Activated B cell treated with CpG ODN at 0.5 μM for 24 hours (primary cell): ENCODE measurements at regions not wholly inside any gene's neighbourhood (a gene's known extent, or its start where the extent isn't known, plus 50 kb on each side); places are given as distances from the start of the nearest gene placed in this dataset.
"Not testable (repeated sequence)": the region's sequence is repeated elsewhere in the genome, so short reads cannot be mapped to it uniquely, and the experiment has no call there.

Experiments
- ATAC-seq: fragments of 200-7000 bp; cut with Tn5 transposase; one replicate; pipeline ENCODE4 v1.10.0; 2021; ENCODE audit warnings: low read depth, mild to moderate bottlenecking, moderate library complexity
- CTCF ChIA-PET: fragments of 350-600 bp; sonication (Branson Sonifier 250); formaldehyde crosslinking; loops from one replicate; lab custom pipeline; 2021; ENCODE audit warnings: antibody characterized with exemption; lab: Charles Lee
- POLR2A ChIA-PET: fragments of 350-600 bp; sonication (Branson Sonifier 250); formaldehyde crosslinking; loops from one replicate; lab custom pipeline; 2021; ENCODE audit warnings: antibody characterized with exemption; lab: Charles Lee
- DNase-seq: peaks from one replicate; pipeline ENCODE4 v3.0.0; 2022
- H3K27ac Mint-ChIP-seq: one replicate; pipeline ENCODE4 v1.8.0; 2020; ENCODE audit warnings: mixed read lengths
- H3K27me3 Mint-ChIP-seq: one replicate; pipeline ENCODE4 v1.8.0; 2021; ENCODE audit warnings: mixed read lengths
- H3K36me3 Mint-ChIP-seq: one replicate; pipeline ENCODE4 v1.8.0; 2021; ENCODE audit warnings: low read depth, mixed read lengths
- H3K4me1 Mint-ChIP-seq: one replicate; pipeline ENCODE4 v1.8.0; 2021; ENCODE audit warnings: mixed read lengths
- H3K4me3 Mint-ChIP-seq: one replicate; pipeline ENCODE4 v1.8.0; 2020; ENCODE audit warnings: mild to moderate bottlenecking, mixed read lengths
- H3K9me3 Mint-ChIP-seq: one replicate; pipeline ENCODE4 v1.8.0; 2020; ENCODE audit warnings: mixed read lengths
- intact Hi-C: fragments of 100-400 bp; cut with micrococcal nuclease; formaldehyde crosslinking; loops from one replicate; pipeline ENCODE4 v1.15.1; 2024
- TF ChIP-seq, protein P1 (sequence below): fragments of 200-600 bp; IDR thresholded peaks from one replicate; pipeline ENCODE4 v1.8.0; 2022; ENCODE audit warnings: antibody characterized with exemption, mild to moderate bottlenecking

DNA sequence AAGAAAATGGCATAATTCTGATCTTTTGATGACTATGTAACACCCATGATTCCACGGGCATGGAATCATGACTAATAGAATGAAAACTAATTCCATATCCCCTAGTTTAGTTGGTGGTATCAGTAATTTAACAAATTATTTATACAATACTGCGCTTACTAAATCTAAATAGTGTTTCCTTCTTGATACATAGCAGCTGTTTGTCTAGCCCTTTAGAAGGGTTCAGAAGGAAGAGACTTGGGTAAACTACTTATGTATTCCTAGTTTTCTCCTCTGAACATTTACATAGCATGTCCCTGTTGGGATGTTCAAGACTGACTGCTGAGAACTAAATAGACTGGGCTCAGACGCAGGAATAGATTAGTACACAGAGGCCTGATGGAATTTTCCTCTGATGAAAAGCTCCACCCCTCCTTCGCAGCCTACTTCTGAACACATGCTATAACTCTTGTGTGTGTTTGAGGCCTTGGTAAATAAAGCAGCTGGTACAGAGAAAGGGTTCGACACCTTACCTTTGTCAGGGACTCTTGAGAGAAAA lies 330.6 kb upstream of the LMCD1 start:
- POLR2A ChIA-PET, result no interaction called here
- CTCF ChIA-PET, result no interaction called here
- Mint-ChIP-seq H3K9me3 (no peaks in the 10 kb centered on the region), H3K4me1 (no peaks in the 10 kb centered on the region), H3K4me3 (no peak overlapping the region), H3K36me3 (no peaks in the 10 kb centered on the region), H3K27ac (no peak overlapping the region), H3K27me3 (no peaks in the 10 kb centered on the region)
- intact Hi-C loops, result no loop called here
- TF ChIP-seq, protein P1, sequence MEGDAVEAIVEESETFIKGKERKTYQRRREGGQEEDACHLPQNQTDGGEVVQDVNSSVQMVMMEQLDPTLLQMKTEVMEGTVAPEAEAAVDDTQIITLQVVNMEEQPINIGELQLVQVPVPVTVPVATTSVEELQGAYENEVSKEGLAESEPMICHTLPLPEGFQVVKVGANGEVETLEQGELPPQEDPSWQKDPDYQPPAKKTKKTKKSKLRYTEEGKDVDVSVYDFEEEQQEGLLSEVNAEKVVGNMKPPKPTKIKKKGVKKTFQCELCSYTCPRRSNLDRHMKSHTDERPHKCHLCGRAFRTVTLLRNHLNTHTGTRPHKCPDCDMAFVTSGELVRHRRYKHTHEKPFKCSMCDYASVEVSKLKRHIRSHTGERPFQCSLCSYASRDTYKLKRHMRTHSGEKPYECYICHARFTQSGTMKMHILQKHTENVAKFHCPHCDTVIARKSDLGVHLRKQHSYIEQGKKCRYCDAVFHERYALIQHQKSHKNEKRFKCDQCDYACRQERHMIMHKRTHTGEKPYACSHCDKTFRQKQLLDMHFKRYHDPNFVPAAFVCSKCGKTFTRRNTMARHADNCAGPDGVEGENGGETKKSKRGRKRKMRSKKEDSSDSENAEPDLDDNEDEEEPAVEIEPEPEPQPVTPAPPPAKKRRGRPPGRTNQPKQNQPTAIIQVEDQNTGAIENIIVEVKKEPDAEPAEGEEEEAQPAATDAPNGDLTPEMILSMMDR, result no peak
- no peak for ATAC-seq
- DNase-seq, result no peak

DNA sequence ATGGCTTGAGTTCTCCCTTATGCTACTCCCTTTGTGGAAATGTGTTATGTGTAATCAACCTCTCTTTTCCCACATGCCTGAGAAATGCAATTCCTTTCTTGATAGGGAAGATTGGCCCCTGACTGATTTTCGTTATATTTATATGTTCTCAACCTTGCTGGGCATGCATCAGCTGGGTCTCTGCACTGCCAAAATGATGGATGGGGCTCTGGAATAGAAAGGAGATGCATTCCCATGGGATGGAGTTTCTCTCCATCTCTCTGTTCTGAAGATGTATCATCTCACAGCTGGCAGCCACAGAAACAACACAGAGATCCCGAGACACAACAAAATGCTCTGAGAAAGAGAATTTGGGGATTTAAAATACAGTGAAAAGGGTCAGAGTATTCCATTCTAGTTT lies 327.7 kb upstream of the LMCD1 start:
- DNase-seq (no peak), ATAC-seq (no peak)
- intact Hi-C loops, result no loop called here
- no peaks in the 10 kb centered on the region for H3K4me1 Mint-ChIP-seq
- no peaks in the 10 kb centered on the region for H3K27me3 Mint-ChIP-seq
- CTCF ChIA-PET, result no interaction called here
- H3K4me3 Mint-ChIP-seq, result no peak overlapping the region
- H3K9me3 Mint-ChIP-seq, result no peaks in the 10 kb centered on the region
- H3K27ac Mint-ChIP-seq, result no peak overlapping the region
- TF ChIP-seq, protein P1, result no peak
- POLR2A ChIA-PET, result no interaction called here
- no peaks in the 10 kb centered on the region for H3K36me3 Mint-ChIP-seq

DNA sequence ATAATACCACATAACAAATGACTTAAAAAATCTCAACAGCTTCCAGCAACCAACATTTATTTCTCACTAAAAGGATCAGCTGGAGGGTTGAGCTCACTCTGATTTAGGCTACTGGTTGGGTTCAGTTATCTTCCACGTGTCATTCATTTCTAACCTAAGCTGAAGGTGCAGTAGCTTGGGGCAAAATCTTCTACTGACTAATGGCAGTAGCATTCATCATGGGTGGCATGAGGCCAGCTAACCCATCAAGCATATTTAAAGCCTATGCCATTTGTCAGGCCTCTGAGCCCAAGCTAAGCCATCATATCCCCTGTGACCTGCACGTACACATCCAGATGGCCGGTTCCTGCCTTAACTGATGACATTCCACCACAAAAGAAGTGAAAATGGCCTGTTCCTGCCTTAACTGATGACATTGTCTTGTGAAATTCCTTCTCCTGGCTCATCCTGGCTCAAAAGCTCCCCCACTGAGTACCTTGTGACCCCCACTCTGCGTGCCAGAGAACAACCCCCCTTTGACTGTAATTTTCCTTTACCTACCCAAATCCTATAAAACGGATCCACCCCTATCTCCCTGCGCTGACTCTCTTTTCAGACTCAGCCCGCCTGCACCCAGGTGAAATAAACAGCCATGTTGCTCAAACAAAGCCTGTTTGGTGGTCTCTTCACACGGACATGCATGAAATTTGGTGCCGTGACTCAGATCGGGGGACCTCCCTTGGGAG lies 324.7 kb upstream of the LMCD1 start:
- H3K27me3 Mint-ChIP-seq, H3K27ac Mint-ChIP-seq, H3K4me3 Mint-ChIP-seq, CTCF ChIA-PET, H3K4me1 Mint-ChIP-seq, ATAC-seq, POLR2A ChIA-PET, DNase-seq, H3K36me3 Mint-ChIP-seq, intact Hi-C loops, H3K9me3 Mint-ChIP-seq: not testable (repeated sequence)

DNA sequence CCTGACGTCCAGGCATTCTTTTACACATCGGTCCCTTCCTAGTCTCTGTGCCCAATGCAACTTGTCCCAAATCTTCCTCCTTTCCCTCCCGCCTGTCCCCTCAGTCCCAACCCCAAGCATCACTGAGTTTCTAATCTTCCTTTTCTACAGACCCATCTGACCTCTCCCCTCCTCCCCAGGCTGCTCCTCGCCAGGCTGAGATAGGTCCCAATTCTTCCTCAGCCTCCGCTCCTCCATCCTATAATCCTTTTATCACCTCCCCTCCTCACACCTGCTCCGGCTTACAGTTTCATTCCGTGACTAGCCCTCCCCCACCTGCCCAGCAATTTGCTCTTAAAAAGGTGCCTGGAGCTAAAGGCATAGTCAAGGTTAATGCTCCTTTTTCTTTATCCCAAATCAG lies 323.1 kb upstream of the LMCD1 start:
- H3K27ac Mint-ChIP-seq, ATAC-seq, intact Hi-C loops: not testable (repeated sequence)

DNA sequence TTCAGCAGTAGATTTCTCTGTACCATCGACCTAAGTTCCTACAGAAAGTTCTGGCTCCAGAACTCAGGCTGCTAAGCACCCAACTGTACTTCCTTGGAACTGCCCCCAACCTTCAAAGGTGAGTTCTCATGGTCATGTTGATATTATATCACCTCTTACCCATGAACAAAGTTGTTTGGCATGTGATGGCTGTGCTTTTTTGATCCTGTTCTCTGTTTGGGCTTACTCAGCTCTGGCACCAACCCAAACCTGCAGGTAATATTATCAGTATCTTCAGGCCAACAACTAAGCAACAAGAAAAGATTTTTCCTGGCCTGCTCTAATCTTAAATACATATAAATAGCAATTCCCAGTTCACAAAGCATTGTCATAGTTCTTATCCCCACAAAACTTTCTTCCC lies 318.7 kb upstream of the LMCD1 start:
- no peaks in the 10 kb centered on the region for H3K36me3 Mint-ChIP-seq
- intact Hi-C loops, result no loop called here
- H3K27ac Mint-ChIP-seq, result no peak overlapping the region

More for the DNA sequence above, 323.1 kb upstream of the LMCD1 start:
- H3K27me3 Mint-ChIP-seq, DNase-seq, H3K4me3 Mint-ChIP-seq, CTCF ChIA-PET, H3K36me3 Mint-ChIP-seq, POLR2A ChIA-PET, H3K9me3 Mint-ChIP-seq, H3K4me1 Mint-ChIP-seq: not testable (repeated sequence)

DNA sequence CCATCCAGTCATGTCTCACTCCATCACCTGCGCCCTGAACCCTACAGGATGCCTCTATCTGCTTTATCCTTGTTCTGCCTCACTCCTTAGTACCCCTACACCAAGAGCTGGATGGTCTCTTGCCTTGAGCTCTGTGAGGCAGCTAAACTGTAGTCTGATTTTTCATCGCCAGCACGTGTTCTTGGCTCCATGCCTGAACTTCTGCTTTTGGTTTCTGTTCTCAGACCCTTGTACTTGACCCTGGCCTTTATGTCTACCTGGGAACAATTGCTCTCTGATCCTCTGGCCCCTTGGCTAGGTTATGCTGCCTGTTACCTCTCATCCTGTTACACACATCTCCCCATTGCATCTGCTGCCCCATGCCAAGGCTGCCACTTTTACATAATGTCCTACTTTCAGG lies 318.0 kb upstream of the LMCD1 start:
- no peak for DNase-seq
- no peak for ATAC-seq
- no peak overlapping the region for H3K27ac Mint-ChIP-seq
- TF ChIP-seq, protein P1, result no peak
- H3K4me1 Mint-ChIP-seq, result peaks cover 2% of the 10 kb centered on the region
- ChIA-PET CTCF (no interaction called here), POLR2A (no interaction called here)
- H3K4me3 Mint-ChIP-seq, result no peak overlapping the region
- no peaks in the 10 kb centered on the region for H3K27me3 Mint-ChIP-seq
- H3K9me3 Mint-ChIP-seq, result no peaks in the 10 kb centered on the region
- intact Hi-C loops, result no loop called here
- no peaks in the 10 kb centered on the region for H3K36me3 Mint-ChIP-seq

More for the DNA sequence above, 318.7 kb upstream of the LMCD1 start:
- Mint-ChIP-seq H3K9me3 (no peaks in the 10 kb centered on the region), H3K27me3 (no peaks in the 10 kb centered on the region), H3K4me3 (no peak overlapping the region), H3K4me1 (peaks cover 2% of the 10 kb centered on the region)
- TF ChIP-seq, protein P1, result no peak
- DNase-seq (no peak), ATAC-seq (no peak)
- POLR2A ChIA-PET, result no interaction called here
- CTCF ChIA-PET, result no interaction called here
